ENCODE measurements at regions not wholly inside any gene's neighbourhood (a gene's known extent, or its start where the extent isn't known, plus 50 kb on each side); places are given as distances from the start of the nearest gene placed in this dataset.
A peak's percentile ranks its signal among the peaks of the same experiment; 100 is the strongest.
"Not testable (repeated sequence)": the region's sequence is repeated elsewhere in the genome, so short reads cannot be mapped to it uniquely, and the experiment has no call there.

GRCh38 chr3:59364496-59364895 lies 314.7 kb upstream of the CFAP20DC start:
- no peak for DNase-seq (ENCODE audit: insufficient read length)
- FAIRE-seq: no peak
- TF ChIP-seq POLR2A (IDR thresholded peaks at IDR 0.05; ENCODE audit: low read depth, low read length): no peak
- TF ChIP-seq TAF1 (IDR thresholded peaks at IDR 0.05; ENCODE audit: borderline replicate concordance, low read depth, low read length): no peak
- TF ChIP-seq POLR2AphosphoS5 (IDR thresholded peaks at IDR 0.05; ENCODE audit: low read depth, low read length): no peak

- not testable (repeated sequence) for FAIRE-seq; DNase-seq (ENCODE audit: insufficient read length)
These were observed 310.5 kb upstream of the CFAP20DC start for GRCh38 chr3:59360312-59360711.

GRCh38 chr3:59341459-59341858 lies 291.6 kb upstream of the CFAP20DC start:
- TF ChIP-seq POLR2A (IDR thresholded peaks at IDR 0.05; ENCODE audit: low read depth, low read length) (no peak), TAF1 (IDR thresholded peaks at IDR 0.05; ENCODE audit: borderline replicate concordance, low read depth, low read length) (no peak), POLR2AphosphoS5 (IDR thresholded peaks at IDR 0.05; ENCODE audit: low read depth, low read length) (no peak)
- DNase-seq (ENCODE audit: insufficient read length) (no peak), FAIRE-seq (no peak)

- TF ChIP-seq TAF1 (IDR thresholded peaks at IDR 0.05; ENCODE audit: borderline replicate concordance, low read depth, low read length) (no peak), POLR2AphosphoS5 (IDR thresholded peaks at IDR 0.05; ENCODE audit: low read depth, low read length) (no peak), POLR2A (IDR thresholded peaks at IDR 0.05; ENCODE audit: low read depth, low read length) (no peak)
- FAIRE-seq (no peak), DNase-seq (ENCODE audit: insufficient read length) (no peak)
These were observed 290.0 kb upstream of the CFAP20DC start for GRCh38 chr3:59339818-59340217.

- TF ChIP-seq POLR2AphosphoS5 (IDR thresholded peaks at IDR 0.05; ENCODE audit: low read depth, low read length) (no peak), POLR2A (IDR thresholded peaks at IDR 0.05; ENCODE audit: low read depth, low read length) (no peak), TAF1 (IDR thresholded peaks at IDR 0.05; ENCODE audit: borderline replicate concordance, low read depth, low read length) (no peak)
- DNase-seq (ENCODE audit: insufficient read length): no peak
- FAIRE-seq: no peak
These were observed 289.1 kb upstream of the CFAP20DC start for GRCh38 chr3:59338934-59339333.

- TF ChIP-seq POLR2AphosphoS5 (IDR thresholded peaks at IDR 0.05; ENCODE audit: low read depth, low read length): no peak
- no peak for DNase-seq (ENCODE audit: insufficient read length)
- FAIRE-seq: no peak
These were observed 285.5 kb upstream of the CFAP20DC start for GRCh38 chr3:59335338-59335737.

GRCh38 chr3:59334585-59334984 lies 284.8 kb upstream of the CFAP20DC start:
- TF ChIP-seq POLR2A (IDR thresholded peaks at IDR 0.05; ENCODE audit: low read depth, low read length) (no peak), POLR2AphosphoS5 (IDR thresholded peaks at IDR 0.05; ENCODE audit: low read depth, low read length) (no peak), TAF1 (IDR thresholded peaks at IDR 0.05; ENCODE audit: borderline replicate concordance, low read depth, low read length) (no peak)
- no peak for DNase-seq (ENCODE audit: insufficient read length)
- FAIRE-seq: no peak

GRCh38 chr3:59327376-59327808 lies 277.6 kb upstream of the CFAP20DC start:
- FAIRE-seq (no peak), DNase-seq (ENCODE audit: insufficient read length) (no peak)
- TF ChIP-seq TAF1 (IDR thresholded peaks at IDR 0.05; ENCODE audit: borderline replicate concordance, low read depth, low read length) (no peak), POLR2A (IDR thresholded peaks at IDR 0.05; ENCODE audit: low read depth, low read length) (no peak), POLR2AphosphoS5 (IDR thresholded peaks at IDR 0.05; ENCODE audit: low read depth, low read length) (no peak)

- no peak for TF ChIP-seq POLR2AphosphoS5 (IDR thresholded peaks at IDR 0.05; ENCODE audit: low read depth, low read length)
- no peak for TF ChIP-seq POLR2A (IDR thresholded peaks at IDR 0.05; ENCODE audit: low read depth, low read length)
- TF ChIP-seq TAF1 (IDR thresholded peaks at IDR 0.05; ENCODE audit: borderline replicate concordance, low read depth, low read length): no peak
- peak; percentile 9 for FAIRE-seq
- DNase-seq (ENCODE audit: insufficient read length): no peak
These were observed 276.6 kb upstream of the CFAP20DC start for GRCh38 chr3:59326246-59327024.

- TF ChIP-seq TAF1 (IDR thresholded peaks at IDR 0.05; ENCODE audit: borderline replicate concordance, low read depth, low read length) (no peak), POLR2AphosphoS5 (IDR thresholded peaks at IDR 0.05; ENCODE audit: low read depth, low read length) (no peak), POLR2A (IDR thresholded peaks at IDR 0.05; ENCODE audit: low read depth, low read length) (no peak)
- no peak for FAIRE-seq
- no peak for DNase-seq (ENCODE audit: insufficient read length)
These were observed 272.2 kb upstream of the CFAP20DC start for GRCh38 chr3:59321881-59322540.

- TF ChIP-seq POLR2AphosphoS5 (IDR thresholded peaks at IDR 0.05; ENCODE audit: low read depth, low read length) (no peak), TAF1 (IDR thresholded peaks at IDR 0.05; ENCODE audit: borderline replicate concordance, low read depth, low read length) (no peak), POLR2A (IDR thresholded peaks at IDR 0.05; ENCODE audit: low read depth, low read length) (no peak)
- FAIRE-seq (no peak), DNase-seq (ENCODE audit: insufficient read length) (no peak)
These were observed 270.3 kb upstream of the CFAP20DC start for GRCh38 chr3:59320080-59320479.

- DNase-seq (ENCODE audit: insufficient read length): no peak
- no peak for TF ChIP-seq TAF1 (IDR thresholded peaks at IDR 0.05; ENCODE audit: borderline replicate concordance, low read depth, low read length)
- TF ChIP-seq POLR2AphosphoS5 (IDR thresholded peaks at IDR 0.05; ENCODE audit: low read depth, low read length): no peak
- no peak for TF ChIP-seq POLR2A (IDR thresholded peaks at IDR 0.05; ENCODE audit: low read depth, low read length)
- no peak for FAIRE-seq
These were observed 269.6 kb upstream of the CFAP20DC start for GRCh38 chr3:59319442-59319841.

Data from GM12892 (cell line).